IPS DF 6.9 (cell line): ENCODE measurements at regions not wholly inside any gene's neighbourhood (a gene's known extent, or its start where the extent isn't known, plus 50 kb on each side); places are given as distances from the start of the nearest gene placed in this dataset.
A peak's percentile ranks its signal among the peaks of the same experiment; 100 is the strongest.

ENCODE experiments used
- DNase-seq: peaks from one replicate; pipeline ENCODE4 v3.0.0-alpha.2; 2013; ENCODE audit warnings: low read depth, low spot score
- H3K27ac ChIP-seq: one replicate; pipeline ENCODE4 v1.5.1; 2013; ENCODE audit warnings: low read length, control low read depth
- H3K27me3 ChIP-seq: 2 replicates; pipeline ENCODE4 v1.6.1; 2013; ENCODE audit warnings: mild to moderate bottlenecking, low read length; ENCODE audit not compliant: control insufficient read depth, insufficient read depth
- H3K36me3 ChIP-seq: 2 replicates; pipeline ENCODE4 v1.6.1; 2013; ENCODE audit warnings: low read length; ENCODE audit not compliant: control insufficient read depth, insufficient read depth
- H3K4me1 ChIP-seq: 2 replicates; pipeline ENCODE4 v1.6.1; 2013; ENCODE audit warnings: low read length; ENCODE audit not compliant: control insufficient read depth, insufficient read depth
- H3K4me3 ChIP-seq: 2 replicates; pipeline ENCODE4 v1.5.1; 2013; ENCODE audit warnings: mild to moderate bottlenecking, low read length
- H3K9me3 ChIP-seq: 2 replicates; pipeline ENCODE4 v1.6.1; 2013; ENCODE audit warnings: low read length, inconsistent platforms; ENCODE audit not compliant: control insufficient read depth, insufficient read depth
- WGBS: extraction: QIAGEN DNeasy Blood & Tissue Kit; methylation state at CpG from one replicate; pipeline ENCODE4 v1.1.7; 2013; ENCODE audit warnings: mixed read lengths, missing lambda C conversion rate; ENCODE audit not compliant: insufficient read length, insufficient coverage; 5-methylcytosine and 5-hydroxymethylcytosine counted together

GRCh38 chr15:35874260-35874905 is 328.4 kb upstream of the DPH6 start:
- Histone ChIP-seq H3K9me3 (no peaks in the 10 kb centered on the region), H3K36me3 (no peaks in the 10 kb centered on the region), H3K4me3 (no peak overlapping the region), H3K27ac (no peak overlapping the region), H3K4me1 (no peaks in the 10 kb centered on the region; the same call in 1 of the 2 replicates), H3K27me3 (no peaks in the 10 kb centered on the region)
- DNase-seq = no peak

GRCh38 chr15:35876762-35877161 is 330.8 kb upstream of the DPH6 start:
- Histone ChIP-seq H3K9me3 (no peaks in the 10 kb centered on the region), H3K4me1 (no peaks in the 10 kb centered on the region), H3K4me3 (no peak overlapping the region), H3K36me3 (no peaks in the 10 kb centered on the region), H3K27me3 (no peaks in the 10 kb centered on the region), H3K27ac (no peak overlapping the region)
- no CpG with 5 or more reads among the region's 4 CpGs for WGBS
- no peak for DNase-seq

GRCh38 chr15:35880896-35881295 is 334.9 kb upstream of the DPH6 start:
- Histone ChIP-seq H3K27ac (no peak overlapping the region), H3K4me3 (no peak overlapping the region), H3K4me1 (no peaks in the 10 kb centered on the region), H3K36me3 (no peaks in the 10 kb centered on the region), H3K27me3 (no peaks in the 10 kb centered on the region), H3K9me3 (no peaks in the 10 kb centered on the region)
- WGBS = no CpG with 5 or more reads among the region's 3 CpGs
- no peak for DNase-seq

- Histone ChIP-seq H3K27ac (no peak overlapping the region), H3K27me3 (no peaks in the 10 kb centered on the region), H3K4me1 (no peaks in the 10 kb centered on the region), H3K36me3 (no peaks in the 10 kb centered on the region), H3K4me3 (no peak overlapping the region), H3K9me3 (no peaks in the 10 kb centered on the region)
- WGBS = no CpG with 5 or more reads among the region's 1 CpG
- DNase-seq = no peak
Observed at GRCh38 chr15:35885870-35886269, 339.9 kb upstream of the DPH6 start.

GRCh38 chr15:35886765-35887164 is 340.8 kb upstream of the DPH6 start:
- Histone ChIP-seq H3K4me3 (no peak overlapping the region), H3K9me3 (no peaks in the 10 kb centered on the region), H3K27me3 (no peaks in the 10 kb centered on the region), H3K36me3 (no peaks in the 10 kb centered on the region), H3K4me1 (no peaks in the 10 kb centered on the region), H3K27ac (no peak overlapping the region)
- no peak for DNase-seq

GRCh38 chr15:35888815-35889214 is 342.9 kb upstream of the DPH6 start:
- no peak for DNase-seq
- whole genome bisulfite sequencing = no CpG with 5 or more reads among the region's 1 CpG
- no peak overlapping the region for H3K27ac ChIP-seq

GRCh38 chr15:35907511-35907910 is 361.5 kb upstream of the DPH6 start:
- H3K27ac ChIP-seq = no peak overlapping the region
- H3K9me3 ChIP-seq = no peaks in the 10 kb centered on the region
- no peak for DNase-seq
- no CpG with 5 or more reads among the region's 3 CpGs for WGBS
- no peak overlapping the region for H3K4me3 ChIP-seq
- no peaks in the 10 kb centered on the region for H3K4me1 ChIP-seq
- no peaks in the 10 kb centered on the region for H3K27me3 ChIP-seq
- no peaks in the 10 kb centered on the region for H3K36me3 ChIP-seq

More at GRCh38 chr15:35888815-35889214, 342.9 kb upstream of the DPH6 start:
- Histone ChIP-seq H3K9me3 (no peaks in the 10 kb centered on the region), H3K27me3 (no peaks in the 10 kb centered on the region), H3K4me1 (no peaks in the 10 kb centered on the region), H3K36me3 (no peaks in the 10 kb centered on the region), H3K4me3 (no peak overlapping the region)

- H3K27ac ChIP-seq = no peak overlapping the region
- H3K4me3 ChIP-seq = no peak overlapping the region
- H3K9me3 ChIP-seq = no peaks in the 10 kb centered on the region
- no peak for DNase-seq
- H3K4me1 ChIP-seq = no peaks in the 10 kb centered on the region
- no peaks in the 10 kb centered on the region for H3K27me3 ChIP-seq
- H3K36me3 ChIP-seq = no peaks in the 10 kb centered on the region
- no CpG with 5 or more reads among the region's 3 CpGs for WGBS
Observed at GRCh38 chr15:35909414-35909813, 363.4 kb upstream of the DPH6 start.

- DNase-seq = no peak
- WGBS = no CpG with 5 or more reads among the region's 2 CpGs
- no peaks in the 10 kb centered on the region for H3K4me1 ChIP-seq
- no peak overlapping the region for H3K27ac ChIP-seq
- no peaks in the 10 kb centered on the region for H3K9me3 ChIP-seq
- no peaks in the 10 kb centered on the region for H3K36me3 ChIP-seq
- no peak overlapping the region for H3K4me3 ChIP-seq
- H3K27me3 ChIP-seq = no peaks in the 10 kb centered on the region
Observed at GRCh38 chr15:35910227-35910626, 364.3 kb upstream of the DPH6 start.

- no peak overlapping the region for H3K4me3 ChIP-seq
- DNase-seq = no peak
Observed at GRCh38 chr15:35911052-35911777, 365.2 kb upstream of the DPH6 start.

GRCh38 chr15:35912196-35912595 is 366.2 kb upstream of the DPH6 start:
- no CpG with 5 or more reads among the region's 2 CpGs for WGBS

More at GRCh38 chr15:35911052-35911777, 365.2 kb upstream of the DPH6 start:
- H3K9me3 ChIP-seq = no peaks in the 10 kb centered on the region
- H3K27ac ChIP-seq = no peak overlapping the region
- no peaks in the 10 kb centered on the region for H3K4me1 ChIP-seq
- H3K36me3 ChIP-seq = no peaks in the 10 kb centered on the region
- no CpG with 5 or more reads among the region's 2 CpGs for WGBS
- H3K27me3 ChIP-seq = no peaks in the 10 kb centered on the region

More at GRCh38 chr15:35912196-35912595, 366.2 kb upstream of the DPH6 start:
- Histone ChIP-seq H3K36me3 (no peaks in the 10 kb centered on the region), H3K27me3 (no peaks in the 10 kb centered on the region), H3K4me1 (no peaks in the 10 kb centered on the region), H3K27ac (no peak overlapping the region), H3K9me3 (no peaks in the 10 kb centered on the region), H3K4me3 (no peak overlapping the region)
- peak; percentile 4 for DNase-seq
